ENCODE measurements at regions not wholly inside any gene's neighbourhood (a gene's known extent, or its start where the extent isn't known, plus 50 kb on each side); places are given as distances from the start of the nearest gene placed in this dataset.

- no peak for DNase-seq
Observed at GRCh38 chr16:61313931-61314330, 722.3 kb downstream of the CDH8 start.

- DNase-seq = no peak
Observed at GRCh38 chr16:61309386-61309785, 726.9 kb downstream of the CDH8 start.

- DNase-seq = no peak
Observed at GRCh38 chr16:61306204-61306603, 730.0 kb downstream of the CDH8 start.

- no peak for DNase-seq
Observed at GRCh38 chr16:61296814-61297213, 739.4 kb downstream of the CDH8 start.

GRCh38 chr16:61296305-61296704 is 739.9 kb downstream of the CDH8 start:
- no peak for DNase-seq

- no peak for DNase-seq
Observed at GRCh38 chr16:61295311-61295710, 740.9 kb downstream of the CDH8 start.

GRCh38 chr16:61289141-61289540 is 747.1 kb downstream of the CDH8 start:
- DNase-seq = no peak

GRCh38 chr16:61277849-61278248 is 758.4 kb downstream of the CDH8 start:
- no peak for DNase-seq

GRCh38 chr16:61274211-61274610 is 762.0 kb downstream of the CDH8 start:
- no peak for DNase-seq

- DNase-seq = no peak
Observed at GRCh38 chr16:61270726-61271125, 765.5 kb downstream of the CDH8 start.

GRCh38 chr16:61263400-61263799 is 772.8 kb downstream of the CDH8 start:
- DNase-seq = no peak

- no peak for DNase-seq
Observed at GRCh38 chr16:61261315-61261714, 774.9 kb downstream of the CDH8 start.

- no peak for DNase-seq
Observed at GRCh38 chr16:61246592-61246991, 789.6 kb downstream of the CDH8 start.

- no peak for DNase-seq
Observed at GRCh38 chr16:61243954-61244353, 792.3 kb downstream of the CDH8 start.

- DNase-seq = no peak
Observed at GRCh38 chr16:61237884-61238485, 798.3 kb downstream of the CDH8 start.

GRCh38 chr16:61233713-61234112 is 802.5 kb downstream of the CDH8 start:
- no peak for DNase-seq

GRCh38 chr16:61228371-61228770 is 807.9 kb downstream of the CDH8 start:
- DNase-seq = no peak

- DNase-seq = no peak
Observed at GRCh38 chr16:61215605-61216004, 820.6 kb downstream of the CDH8 start.

- DNase-seq = no peak
Observed at GRCh38 chr16:61214780-61215179, 821.5 kb downstream of the CDH8 start.

GRCh38 chr16:61210076-61210475 is 826.2 kb downstream of the CDH8 start:
- no peak for DNase-seq

- DNase-seq = no peak
Observed at GRCh38 chr16:61195006-61195405, 841.2 kb downstream of the CDH8 start.

- no peak for DNase-seq
Observed at GRCh38 chr16:61194573-61194972, 841.7 kb downstream of the CDH8 start.

- DNase-seq = no peak
Observed at GRCh38 chr16:61182391-61182790, 853.8 kb downstream of the CDH8 start.

GRCh38 chr16:61181982-61182381 is 854.3 kb downstream of the CDH8 start:
- DNase-seq = no peak

GRCh38 chr16:61179561-61179960 is 856.7 kb downstream of the CDH8 start:
- no peak for DNase-seq

- DNase-seq = no peak
Observed at GRCh38 chr16:61165797-61166196, 870.4 kb downstream of the CDH8 start.

Data from activated effector memory CD4-positive, alpha-beta T cell treated with anti-CD3 and anti-CD28 coated beads, Interleukin-2, amount 50 U/mL, for 16 hours (primary cell).